GM12878 (cell line): ENCODE measurements at regions not wholly inside any gene's neighbourhood (a gene's known extent, or its start where the extent isn't known, plus 50 kb on each side); places are given as distances from the start of the nearest gene placed in this dataset.

Source experiments
- BMI1 ChIP-seq: fragments of 450-650 bp; IDR thresholded peaks from 2 replicates; pipeline ENCODE4 v1.6.1; 2016; ENCODE audit warnings: mild to moderate bottlenecking, moderate library complexity, borderline replicate concordance
- POLR2A ChIP-seq: IDR thresholded peaks from 2 replicates; pipeline ENCODE4 v1.6.1; 2011; ENCODE audit warnings: low read depth, mild to moderate bottlenecking, low read length
- SRF ChIP-seq, 2 experiments: IDR thresholded peaks; 2 replicates each; pipeline ENCODE4 v1.6.1; 2011; ENCODE audit warnings: low read depth in 2 of 2, low read length in 2 of 2, mild to moderate bottlenecking in 1 of 2, moderate library complexity in 1 of 2

DNA sequence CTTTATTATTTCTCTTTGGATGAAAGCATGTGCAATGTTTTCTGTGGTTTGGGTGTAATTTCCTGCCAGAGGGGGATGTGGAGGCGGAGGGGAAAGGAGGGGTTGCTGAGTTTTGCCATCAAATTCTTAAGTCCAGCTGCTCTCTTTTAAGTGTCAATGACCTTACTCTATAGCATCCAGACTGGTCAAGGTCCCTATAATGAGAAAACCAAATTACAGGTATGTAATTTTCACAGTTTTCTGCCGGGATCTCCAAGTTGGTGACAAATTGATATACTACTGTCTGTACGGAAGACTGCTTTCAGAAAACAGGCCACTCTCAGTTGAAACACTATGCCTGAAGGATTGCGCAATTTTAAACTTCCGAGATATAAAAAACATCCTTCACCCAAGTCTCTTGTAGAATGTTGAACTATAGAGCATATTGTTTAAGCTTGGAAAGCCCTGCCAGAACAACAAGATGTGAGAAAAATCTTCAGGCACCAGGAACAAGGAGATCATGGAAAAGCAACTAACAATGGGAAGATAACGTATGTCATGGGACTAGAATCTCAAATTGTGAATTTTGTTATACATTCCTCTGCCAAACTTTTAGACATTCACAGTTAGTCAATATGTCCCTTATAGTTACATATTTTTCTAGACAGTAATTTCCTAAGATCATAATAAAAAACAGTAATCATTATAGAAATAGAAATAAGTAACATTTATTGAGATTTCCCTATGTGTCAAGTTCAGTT lies 300.7 kb upstream of the SATB1 start:
- TF ChIP-seq BMI1 (no peak), SRF (IDR thresholded peaks at IDR 0.05; ENCODE audit: low read depth in 2 of 2, low read length in 2 of 2) (no peak), POLR2A (no peak)
